GM12878 (cell line): ENCODE measurements at regions not wholly inside any gene's neighbourhood (a gene's known extent, or its start where the extent isn't known, plus 50 kb on each side); places are given as distances from the start of the nearest gene placed in this dataset.

ENCODE experiments used
- ATAC-seq: fragments of 200-7000 bp; cut with Tn5 transposase; 3 replicates; pipeline ENCODE4 v1.9.1; 2020; ENCODE audit warnings: mild to moderate bottlenecking, moderate library complexity
- BruUV-seq: library from RNA; stranded (reverse); fragments of 400-500 nt; replicated peaks from 2 replicates; lab custom pipeline; 2021; lab: Mats Ljungman, UMichigan
- CTCF ChIA-PET: fragments of 300-600 bp; sonication (Branson Sonifier 250); formaldehyde crosslinking; extraction: SDS; loops from one replicate; lab custom pipeline; 2021; ENCODE audit warnings: inconsistent platforms; lab: Yijun Ruan, JAX
- POLR2A ChIA-PET: fragments of 350-600 bp; formaldehyde crosslinking; extraction: SDS; loops from one replicate; lab custom pipeline; 2021; ENCODE audit warnings: inconsistent platforms; lab: Charles Lee
- RAD21 ChIA-PET: fragments of 300-600 bp; sonication (Branson Sonifier 250); formaldehyde crosslinking; loops from one replicate; lab custom pipeline; 2023; ENCODE audit warnings: antibody characterized with exemption; ENCODE audit not compliant: unreplicated experiment; lab: Charles Lee
- SMC1A ChIA-PET: fragments of 300-600 bp; sonication (Branson Sonifier 250); formaldehyde crosslinking; loops from one replicate; lab custom pipeline; 2023; ENCODE audit not compliant: unreplicated experiment, uncharacterized antibody; lab: Charles Lee
- DNase-seq: peaks from one replicate; pipeline ENCODE4 v3.0.0-alpha.2; 2011; ENCODE audit warnings: low read depth, low spot score
- FAIRE-seq: peaks from 3 replicates; lab custom pipeline; 2011; peaks lifted over from hg19 to GRCh38; lab: Jason Lieb, UNC
- H2AFZ ChIP-seq: 2 replicates; pipeline ENCODE4 v1.6.0; 2011; ENCODE audit warnings: low read depth, low read length, control low read depth; ENCODE audit not compliant: control insufficient read depth
- H3K27ac ChIP-seq: 2 replicates; pipeline ENCODE4 v1.5.1; 2011; ENCODE audit warnings: control low read depth; ENCODE audit not compliant: control insufficient read depth, insufficient read depth
- H3K27me3 ChIP-seq, 2 experiments: replicated peaks in 1 of 2; 2 replicates each; pipeline versions ENCODE4 v1.6.0 to v1.6.1; 2011; ENCODE audit warnings: low read length in 1 of 2; ENCODE audit not compliant: control insufficient read depth in 2 of 2, insufficient read depth in 2 of 2
- H3K36me3 ChIP-seq, 2 experiments: 2 replicates each; pipeline ENCODE4 v1.5.1; 2011; ENCODE audit warnings: low read length in 1 of 2; ENCODE audit not compliant: control insufficient read depth in 2 of 2, insufficient read depth in 2 of 2
- H3K4me1 ChIP-seq: 2 replicates; pipeline ENCODE4 v1.6.1; 2011; ENCODE audit warnings: mild to moderate bottlenecking, low read length, moderate library complexity, mixed read lengths; ENCODE audit not compliant: control insufficient read depth, insufficient read depth
- H3K4me2 ChIP-seq: 2 replicates; pipeline ENCODE4 v1.6.0; 2011; ENCODE audit warnings: control low read depth; ENCODE audit not compliant: control insufficient read depth, insufficient read depth
- H3K4me3 ChIP-seq: fragments of 200-600 bp; sonication (generic); 2 replicates; pipeline ENCODE4 v1.5.1; 2016
- H3K79me2 ChIP-seq: 2 replicates; pipeline ENCODE4 v1.6.0; 2011; ENCODE audit warnings: low read length; ENCODE audit not compliant: control insufficient read depth, insufficient read depth
- H3K9ac ChIP-seq: 2 replicates; pipeline ENCODE4 v1.8.0; 2011; ENCODE audit warnings: low read length, control low read depth, mixed read lengths; ENCODE audit not compliant: control insufficient read depth, insufficient read depth
- H3K9me3 ChIP-seq: replicated peaks from 3 replicates; pipeline ENCODE4 v1.5.1; 2011; ENCODE audit warnings: mild to moderate bottlenecking, low read length; ENCODE audit not compliant: control insufficient read depth, insufficient read depth
- H4K20me1 ChIP-seq: 2 replicates; pipeline ENCODE4 v1.6.0; 2011; ENCODE audit not compliant: control insufficient read depth, insufficient read depth
- EZH2 ChIP-seq: IDR thresholded peaks from 2 replicates; pipeline ENCODE4 v1.6.1; 2012; ENCODE audit warnings: low read depth, mild to moderate bottlenecking, control low read depth, inconsistent platforms, low read length, borderline replicate concordance; ENCODE audit not compliant: control insufficient read depth
- GABPA ChIP-seq: IDR thresholded peaks from 2 replicates; pipeline ENCODE4 v1.6.1; 2014; ENCODE audit warnings: antibody characterized with exemption, low read depth, mild to moderate bottlenecking, inconsistent platforms
- IKZF2 ChIP-seq, 2 experiments: fragments of 450-650 bp; IDR thresholded peaks; 2 replicates each; pipeline ENCODE4 v1.6.1; 2017; ENCODE audit warnings: mild to moderate bottlenecking in 2 of 2, moderate library complexity in 2 of 2
- JUND ChIP-seq: IDR thresholded peaks from 2 replicates; pipeline ENCODE4 v1.6.1; 2012; ENCODE audit warnings: low read depth, mild to moderate bottlenecking, low read length, improper control_type of control experiment, moderate library complexity
- NFIC ChIP-seq: IDR thresholded peaks from 2 replicates; pipeline ENCODE4 v1.6.1; 2012; ENCODE audit warnings: low read depth, mild to moderate bottlenecking, inconsistent platforms, low read length, moderate library complexity
- SUZ12 ChIP-seq: fragments of 200-600 bp; sonication (generic); IDR thresholded peaks from one replicate; pipeline ENCODE4 v1.6.1; 2018; ENCODE audit warnings: antibody characterized with exemption, mild to moderate bottlenecking; ENCODE audit not compliant: unreplicated experiment
- TBL1XR1 ChIP-seq: IDR thresholded peaks from 2 replicates; pipeline ENCODE4 v1.6.1; 2012; ENCODE audit warnings: low read depth, low read length, improper control_type of control experiment
- ZNF384 ChIP-seq: IDR thresholded peaks from 2 replicates; pipeline ENCODE4 v1.6.1; 2012; ENCODE audit warnings: low read depth, mild to moderate bottlenecking, low read length, improper control_type of control experiment, borderline replicate concordance
- WGBS: methylation state at CpG from one replicate; pipeline ENCODE4 v1.1.6; 2016; ENCODE audit warnings: low lambda C conversion rate; ENCODE audit not compliant: insufficient replicate concordance, insufficient coverage; ENCODE audit errors: missing lambda C conversion rate; 5-methylcytosine and 5-hydroxymethylcytosine counted together
- in situ Hi-C: fragments of 300-500 bp; cut with MboI; formaldehyde crosslinking; loops from 9 replicates; pipeline ENCODE4 v1.14.3; 2018; ENCODE audit warnings: mixed read lengths
- intact Hi-C: fragments of 100-400 bp; cut with micrococcal nuclease; formaldehyde crosslinking; loops from one replicate; pipeline ENCODE4 v1.14.2; 2022; ENCODE audit not compliant: unreplicated experiment
- TF ChIP-seq, protein P1 (sequence below): fragments of 450-650 bp; IDR thresholded peaks from 2 replicates; pipeline ENCODE4 v1.6.1; 2017; ENCODE audit warnings: borderline replicate concordance
- TF ChIP-seq, protein P2 (sequence below): fragments of 450-650 bp; IDR thresholded peaks from 2 replicates; pipeline ENCODE4 v1.6.1; 2016; ENCODE audit warnings: mild to moderate bottlenecking
- TF ChIP-seq, protein P3 (sequence below): fragments of 450-650 bp; IDR thresholded peaks from 2 replicates; pipeline ENCODE4 v1.6.1; 2017; ENCODE audit warnings: antibody characterized with exemption, mild to moderate bottlenecking, moderate library complexity

DNA sequence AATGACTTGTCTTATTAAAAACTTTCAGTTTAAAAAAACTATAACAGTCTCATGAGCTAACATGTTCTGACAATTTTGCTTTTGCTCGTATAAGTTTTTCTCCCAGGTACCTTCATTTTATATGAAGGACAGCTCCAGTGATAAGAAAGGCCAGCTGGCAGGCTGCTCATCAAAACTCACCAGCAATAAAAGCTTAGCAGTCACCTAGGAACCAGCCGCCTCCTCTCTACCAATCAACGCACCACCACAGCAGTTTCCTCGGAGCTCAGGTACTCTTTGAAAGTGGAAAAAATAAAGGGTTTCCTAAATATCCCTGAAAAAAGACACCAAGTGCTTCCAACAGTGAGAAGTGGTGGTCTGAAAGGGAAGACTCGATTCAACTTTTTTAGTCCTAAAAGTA, 100.9 kb upstream of the CCDC150 start:
- POLR2A ChIA-PET: no interaction called here
- no peak for ATAC-seq
- no peak overlapping the region for H3K4me2 ChIP-seq
- no peak for FAIRE-seq
- H3K4me3 ChIP-seq: no peak overlapping the region
- TF ChIP-seq, protein P1, sequence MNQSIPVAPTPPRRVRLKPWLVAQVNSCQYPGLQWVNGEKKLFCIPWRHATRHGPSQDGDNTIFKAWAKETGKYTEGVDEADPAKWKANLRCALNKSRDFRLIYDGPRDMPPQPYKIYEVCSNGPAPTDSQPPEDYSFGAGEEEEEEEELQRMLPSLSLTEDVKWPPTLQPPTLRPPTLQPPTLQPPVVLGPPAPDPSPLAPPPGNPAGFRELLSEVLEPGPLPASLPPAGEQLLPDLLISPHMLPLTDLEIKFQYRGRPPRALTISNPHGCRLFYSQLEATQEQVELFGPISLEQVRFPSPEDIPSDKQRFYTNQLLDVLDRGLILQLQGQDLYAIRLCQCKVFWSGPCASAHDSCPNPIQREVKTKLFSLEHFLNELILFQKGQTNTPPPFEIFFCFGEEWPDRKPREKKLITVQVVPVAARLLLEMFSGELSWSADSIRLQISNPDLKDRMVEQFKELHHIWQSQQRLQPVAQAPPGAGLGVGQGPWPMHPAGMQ: no peak
- TF ChIP-seq GABPA (no peak), SUZ12 (no peak), JUND (no peak), NFIC (no peak), ZNF384 (no peak), IKZF2 (IDR thresholded peaks at IDR 0.05) (no peak), EZH2 (no peak), TBL1XR1 (no peak)
- TF ChIP-seq, protein P2, sequence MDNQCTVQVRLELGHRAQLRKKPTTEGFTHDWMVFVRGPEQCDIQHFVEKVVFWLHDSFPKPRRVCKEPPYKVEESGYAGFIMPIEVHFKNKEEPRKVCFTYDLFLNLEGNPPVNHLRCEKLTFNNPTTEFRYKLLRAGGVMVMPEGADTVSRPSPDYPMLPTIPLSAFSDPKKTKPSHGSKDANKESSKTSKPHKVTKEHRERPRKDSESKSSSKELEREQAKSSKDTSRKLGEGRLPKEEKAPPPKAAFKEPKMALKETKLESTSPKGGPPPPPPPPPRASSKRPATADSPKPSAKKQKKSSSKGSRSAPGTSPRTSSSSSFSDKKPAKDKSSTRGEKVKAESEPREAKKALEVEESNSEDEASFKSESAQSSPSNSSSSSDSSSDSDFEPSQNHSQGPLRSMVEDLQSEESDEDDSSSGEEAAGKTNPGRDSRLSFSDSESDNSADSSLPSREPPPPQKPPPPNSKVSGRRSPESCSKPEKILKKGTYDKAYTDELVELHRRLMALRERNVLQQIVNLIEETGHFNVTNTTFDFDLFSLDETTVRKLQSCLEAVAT: no peak
- TF ChIP-seq, protein P3, sequence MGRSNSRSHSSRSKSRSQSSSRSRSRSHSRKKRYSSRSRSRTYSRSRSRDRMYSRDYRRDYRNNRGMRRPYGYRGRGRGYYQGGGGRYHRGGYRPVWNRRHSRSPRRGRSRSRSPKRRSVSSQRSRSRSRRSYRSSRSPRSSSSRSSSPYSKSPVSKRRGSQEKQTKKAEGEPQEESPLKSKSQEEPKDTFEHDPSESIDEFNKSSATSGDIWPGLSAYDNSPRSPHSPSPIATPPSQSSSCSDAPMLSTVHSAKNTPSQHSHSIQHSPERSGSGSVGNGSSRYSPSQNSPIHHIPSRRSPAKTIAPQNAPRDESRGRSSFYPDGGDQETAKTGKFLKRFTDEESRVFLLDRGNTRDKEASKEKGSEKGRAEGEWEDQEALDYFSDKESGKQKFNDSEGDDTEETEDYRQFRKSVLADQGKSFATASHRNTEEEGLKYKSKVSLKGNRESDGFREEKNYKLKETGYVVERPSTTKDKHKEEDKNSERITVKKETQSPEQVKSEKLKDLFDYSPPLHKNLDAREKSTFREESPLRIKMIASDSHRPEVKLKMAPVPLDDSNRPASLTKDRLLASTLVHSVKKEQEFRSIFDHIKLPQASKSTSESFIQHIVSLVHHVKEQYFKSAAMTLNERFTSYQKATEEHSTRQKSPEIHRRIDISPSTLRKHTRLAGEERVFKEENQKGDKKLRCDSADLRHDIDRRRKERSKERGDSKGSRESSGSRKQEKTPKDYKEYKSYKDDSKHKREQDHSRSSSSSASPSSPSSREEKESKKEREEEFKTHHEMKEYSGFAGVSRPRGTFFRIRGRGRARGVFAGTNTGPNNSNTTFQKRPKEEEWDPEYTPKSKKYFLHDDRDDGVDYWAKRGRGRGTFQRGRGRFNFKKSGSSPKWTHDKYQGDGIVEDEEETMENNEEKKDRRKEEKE: no peak
- SMC1A ChIA-PET: interaction anchor here (1.2 kb wide), 1 partner anchor 22 kb away, joined by 3 read pairs; no protein-coding TSS in a partner anchor
- no peaks in the 10 kb centered on the region for H3K79me2 ChIP-seq
- no peaks in the 10 kb centered on the region for H4K20me1 ChIP-seq
- no peak overlapping the region for H3K27ac ChIP-seq
- H2AFZ ChIP-seq: no peak overlapping the region
- RAD21 ChIA-PET: no interaction called here
- H3K9ac ChIP-seq: no peak overlapping the region
- intact Hi-C loops: no loop called here
- no peaks in the 10 kb centered on the region for H3K9me3 ChIP-seq
- in situ Hi-C loops: no loop called here
- H3K36me3 ChIP-seq: no peaks in the 10 kb centered on the region
- no TSS peak for BruUV-seq
- CTCF ChIA-PET: interaction anchor here (1.2 kb wide), 1 partner anchor 12 kb away, joined by 3 read pairs; no protein-coding TSS in a partner anchor
- H3K27me3 ChIP-seq: peaks cover 0 to 2% of the 10 kb centered on the region in 2 experiments; a peak in 1 of 4 replicates
- no peak for DNase-seq
- WGBS: 63% methylated on average over 5 of the region's 5 CpGs
- H3K4me1 ChIP-seq: 0 out of 2 replicates have a peak, but pooled peaks cover 3% of the 10 kb centered on the region
